ENCODE measurements at regions not wholly inside any gene's neighbourhood (a gene's known extent, or its start where the extent isn't known, plus 50 kb on each side); places are given as distances from the start of the nearest gene placed in this dataset.

DNA sequence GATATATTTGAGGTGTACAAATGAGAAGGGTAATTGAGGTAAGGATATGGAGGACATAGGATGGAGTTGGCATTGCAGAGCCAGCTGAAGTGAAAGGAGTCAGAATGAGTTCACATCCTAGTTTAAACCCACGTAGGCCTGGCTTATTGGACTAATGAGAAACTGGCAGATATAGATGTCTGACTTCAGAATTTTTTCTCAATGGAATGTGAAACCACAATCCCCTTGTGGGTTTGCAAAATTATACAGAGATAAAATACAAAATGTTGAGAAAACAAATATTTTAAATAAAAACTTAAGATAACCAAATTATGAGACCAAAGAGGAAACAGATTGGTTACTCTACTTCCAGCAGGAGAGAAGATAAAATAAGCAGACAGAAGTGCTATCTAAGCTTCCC lies 277.4 kb upstream of the LRRC7 start:
- peaks cover 2 to 8% of the 10 kb centered on the region in 2 donors for H3K9me3 Mint-ChIP-seq
- no peaks in the 10 kb centered on the region for H3K36me3 Mint-ChIP-seq (ENCODE audit: insufficient read depth in 2 of 2)

DNA sequence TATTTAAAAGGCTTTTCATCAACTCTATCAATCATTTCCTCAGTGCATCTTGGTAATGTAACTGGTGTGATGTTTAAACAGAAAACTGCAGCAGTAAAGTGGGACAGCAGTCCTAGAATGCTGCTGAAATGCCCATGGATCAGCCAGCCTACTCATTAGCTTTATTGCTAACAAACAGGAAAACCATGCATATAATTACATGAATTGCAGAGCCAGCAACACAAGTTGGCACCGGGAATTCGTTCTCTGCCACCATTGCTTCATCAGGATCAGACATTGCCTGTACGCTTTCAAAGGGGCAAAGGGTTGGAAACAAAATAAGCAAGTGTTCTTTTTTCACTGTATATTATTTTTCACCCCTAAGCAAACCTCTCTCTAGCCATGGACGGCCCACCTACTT lies 276.2 kb upstream of the LRRC7 start:
- Mint-ChIP-seq H3K4me3 (no peak overlapping the region), H3K27me3 (ENCODE audit: low read depth) (no peaks in the 10 kb centered on the region), H3K36me3 (ENCODE audit: insufficient read depth in 2 of 2) (no peaks in the 10 kb centered on the region), H3K4me1 (ENCODE audit: low read depth) (no peaks in the 10 kb centered on the region), H3K9me3 (peaks cover 2 to 4% of the 10 kb centered on the region in 2 donors), H3K27ac (no peak overlapping the region)
- ATAC-seq (replicated peaks in 1 of 2) (no peak), DNase-seq (no peak)

More for the DNA sequence above, 277.4 kb upstream of the LRRC7 start:
- no peak for ATAC-seq (replicated peaks in 1 of 2)
- no peak for DNase-seq
- H3K4me1 Mint-ChIP-seq (ENCODE audit: low read depth) = no peaks in the 10 kb centered on the region
- H3K4me3 Mint-ChIP-seq = no peak overlapping the region
- no peaks in the 10 kb centered on the region for H3K27me3 Mint-ChIP-seq (ENCODE audit: low read depth)
- H3K27ac Mint-ChIP-seq = no peak overlapping the region

DNA sequence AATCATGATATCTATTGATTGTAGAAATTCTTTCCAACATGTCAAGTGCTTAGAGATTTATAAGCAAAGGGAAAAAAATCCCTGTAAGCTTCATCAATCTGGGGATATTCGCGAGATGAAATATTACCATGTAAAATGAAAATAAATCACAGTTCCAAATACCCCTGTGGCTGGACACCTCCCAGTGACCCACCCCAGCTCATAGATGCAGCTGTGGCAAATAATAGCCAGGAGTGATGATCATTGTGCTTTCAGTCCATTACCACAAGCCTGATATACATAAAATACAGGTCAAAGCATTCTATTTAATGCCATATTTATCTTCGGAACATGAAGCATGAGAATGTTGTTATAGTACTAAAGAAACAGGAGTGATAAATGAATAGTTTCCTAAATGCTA lies 274.9 kb upstream of the LRRC7 start:
- H3K27ac Mint-ChIP-seq = no peak overlapping the region

DNA sequence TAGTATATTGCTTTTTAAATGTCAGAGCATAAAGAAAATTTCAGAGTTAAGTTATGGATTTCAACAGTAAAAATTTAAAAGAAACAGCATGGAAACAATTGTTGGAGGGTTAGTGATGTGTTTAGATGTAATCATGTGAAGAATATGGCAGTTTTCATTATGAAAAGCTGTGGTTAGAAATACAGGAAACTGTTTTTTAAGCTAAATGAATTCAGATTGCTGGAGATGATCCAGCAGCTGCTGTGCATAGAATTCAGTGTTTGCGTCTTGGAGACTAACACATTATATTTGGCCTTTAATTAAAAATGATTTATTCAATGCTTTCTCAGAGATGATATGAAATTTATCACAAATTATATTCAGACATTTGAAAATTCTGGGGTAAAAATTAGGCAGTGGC lies 273.6 kb upstream of the LRRC7 start:
- DNase-seq (no peak), ATAC-seq (replicated peaks in 1 of 2) (no peak)
- Mint-ChIP-seq H3K27ac (no peak overlapping the region), H3K27me3 (ENCODE audit: low read depth) (no peaks in the 10 kb centered on the region), H3K9me3 (peaks cover 0 to 6% of the 10 kb centered on the region in 2 donors), H3K4me3 (no peak overlapping the region), H3K4me1 (ENCODE audit: low read depth) (no peaks in the 10 kb centered on the region), H3K36me3 (ENCODE audit: insufficient read depth in 2 of 2) (peaks cover 0 to 1% of the 10 kb centered on the region in 2 donors)

More for the DNA sequence above, 274.9 kb upstream of the LRRC7 start:
- H3K27me3 Mint-ChIP-seq (ENCODE audit: low read depth) = no peaks in the 10 kb centered on the region
- ATAC-seq (replicated peaks in 1 of 2) = no peak
- H3K9me3 Mint-ChIP-seq = peaks cover 0 to 4% of the 10 kb centered on the region in 2 donors
- no peak for DNase-seq
- H3K36me3 Mint-ChIP-seq (ENCODE audit: insufficient read depth in 2 of 2) = no peaks in the 10 kb centered on the region
- no peak overlapping the region for H3K4me3 Mint-ChIP-seq
- no peaks in the 10 kb centered on the region for H3K4me1 Mint-ChIP-seq (ENCODE audit: low read depth)

DNA sequence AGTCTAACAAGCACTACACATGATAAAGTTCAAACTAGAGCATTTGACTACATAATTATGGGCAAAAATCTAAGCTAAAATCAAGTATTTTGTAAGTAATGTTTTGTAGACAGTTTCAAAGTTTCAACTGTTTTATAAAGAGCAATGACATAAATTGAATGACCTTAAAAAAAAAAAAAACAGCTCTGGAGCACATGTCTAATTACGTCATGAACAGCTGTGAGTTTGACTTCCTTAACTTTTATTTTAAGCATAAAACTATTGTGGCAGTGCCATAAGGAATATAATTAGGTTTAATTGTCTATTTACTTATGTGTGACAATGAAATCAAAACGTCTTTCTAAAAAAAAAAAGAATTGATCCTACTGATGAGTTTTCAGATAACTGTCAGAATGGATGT lies 272.5 kb upstream of the LRRC7 start:
- no peak overlapping the region for H3K27ac Mint-ChIP-seq
- DNase-seq (no peak), ATAC-seq (replicated peaks in 1 of 2) (no peak)
- no peak overlapping the region for H3K4me3 Mint-ChIP-seq
- H3K27me3 Mint-ChIP-seq (ENCODE audit: low read depth) = no peaks in the 10 kb centered on the region
- H3K4me1 Mint-ChIP-seq (ENCODE audit: low read depth) = no peaks in the 10 kb centered on the region
- H3K36me3 Mint-ChIP-seq (ENCODE audit: insufficient read depth in 2 of 2) = peaks cover 0 to 1% of the 10 kb centered on the region in 2 donors
- H3K9me3 Mint-ChIP-seq = peaks cover 0 to 5% of the 10 kb centered on the region in 2 donors

DNA sequence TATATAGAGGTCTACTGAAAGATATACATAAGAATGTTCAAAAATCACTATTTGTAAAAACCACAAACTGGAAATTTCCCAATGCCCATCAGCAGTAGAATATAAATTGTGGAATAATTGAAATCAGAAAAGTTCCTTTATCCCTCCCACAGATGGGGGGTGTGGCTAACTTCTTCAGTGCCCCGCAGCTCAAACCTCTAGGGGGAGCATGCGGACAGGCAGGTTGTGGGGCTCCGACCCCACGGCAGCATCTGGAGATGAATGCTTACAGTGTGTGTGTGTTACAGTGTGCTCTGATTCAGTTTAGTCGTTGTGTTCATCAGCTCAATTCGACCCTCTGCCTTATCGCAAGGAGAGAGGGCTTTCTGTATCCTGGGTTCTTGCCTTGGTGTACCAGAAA lies 262.1 kb upstream of the LRRC7 start:
- no peaks in the 10 kb centered on the region for H3K27me3 Mint-ChIP-seq (ENCODE audit: low read depth)
- no peak overlapping the region for H3K4me3 Mint-ChIP-seq
- peaks cover 2 to 4% of the 10 kb centered on the region in 2 donors for H3K9me3 Mint-ChIP-seq
- no peaks in the 10 kb centered on the region for H3K36me3 Mint-ChIP-seq (ENCODE audit: insufficient read depth in 2 of 2)
- H3K27ac Mint-ChIP-seq = no peak overlapping the region
- DNase-seq (no peak), ATAC-seq (replicated peaks in 1 of 2) (no peak)
- H3K4me1 Mint-ChIP-seq (ENCODE audit: low read depth) = no peaks in the 10 kb centered on the region

DNA sequence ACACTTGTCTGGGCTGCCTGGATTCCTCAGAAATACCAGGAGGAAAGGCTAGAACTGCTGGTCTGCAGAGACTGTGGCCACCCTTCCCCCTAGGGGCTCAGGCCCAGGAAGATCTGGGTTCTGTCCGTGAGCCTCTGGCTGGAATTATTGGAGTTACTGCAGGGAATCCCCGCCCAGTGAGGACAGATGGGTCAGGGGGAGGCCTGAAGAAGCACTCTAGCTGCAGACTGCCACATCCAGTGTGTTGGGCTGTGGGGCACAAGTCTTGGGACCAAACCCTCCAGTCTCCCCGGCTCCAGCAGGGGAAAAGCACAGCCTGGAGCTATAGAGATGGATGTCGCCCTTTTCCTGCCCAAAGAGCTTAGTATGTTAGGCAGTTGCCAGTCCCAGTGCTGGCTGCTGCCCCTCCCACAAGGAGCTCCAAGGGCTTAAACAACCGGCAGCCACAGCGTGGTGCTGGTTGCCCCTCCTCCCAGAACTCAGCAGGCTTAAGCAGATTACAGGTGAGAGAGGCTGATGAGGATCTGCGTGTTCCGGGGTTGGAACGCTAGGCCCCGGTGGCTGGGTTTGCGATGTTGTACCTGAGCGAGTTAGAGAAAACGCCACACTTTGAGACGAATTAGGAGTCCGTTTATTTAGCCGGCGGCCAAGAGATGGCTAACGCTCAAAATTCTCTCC lies 255.5 kb upstream of the LRRC7 start:
- peaks cover 2 to 11% of the 10 kb centered on the region in 2 donors for H3K9me3 Mint-ChIP-seq
- ATAC-seq (replicated peaks in 1 of 2) = no peak
- no peak for DNase-seq
- no peaks in the 10 kb centered on the region for H3K27me3 Mint-ChIP-seq (ENCODE audit: low read depth)
- H3K36me3 Mint-ChIP-seq (ENCODE audit: insufficient read depth in 2 of 2) = peaks cover 0 to 2% of the 10 kb centered on the region in 2 donors
- H3K4me3 Mint-ChIP-seq = no peak overlapping the region
- H3K4me1 Mint-ChIP-seq (ENCODE audit: low read depth) = no peaks in the 10 kb centered on the region
- H3K27ac Mint-ChIP-seq = no peak overlapping the region

DNA sequence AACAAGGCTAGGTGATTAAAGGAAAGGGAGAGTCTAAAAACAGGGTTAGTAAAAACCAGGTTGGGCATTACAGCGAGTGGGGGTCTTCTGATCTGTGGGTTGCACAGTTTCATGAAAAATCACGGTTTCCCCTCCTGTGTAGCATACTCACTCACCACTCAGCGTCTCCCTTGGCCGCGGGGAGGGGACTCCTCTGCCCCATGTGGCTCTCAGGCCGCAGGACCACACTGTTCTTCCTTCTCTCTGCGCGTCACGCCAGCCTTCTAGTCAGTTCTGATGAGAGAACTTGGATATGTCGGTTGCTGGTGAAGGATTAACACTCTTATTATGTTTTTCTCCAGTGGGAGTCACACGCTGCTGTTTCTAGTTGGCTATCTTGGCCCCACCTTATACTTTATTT lies 254.6 kb upstream of the LRRC7 start:
- no peak for ATAC-seq (replicated peaks in 1 of 2)
- Mint-ChIP-seq H3K9me3 (peaks cover 2 to 11% of the 10 kb centered on the region in 2 donors), H3K27ac (no peak overlapping the region), H3K27me3 (ENCODE audit: low read depth) (no peaks in the 10 kb centered on the region), H3K36me3 (ENCODE audit: insufficient read depth in 2 of 2) (peaks cover 0 to 2% of the 10 kb centered on the region in 2 donors), H3K4me3 (no peak overlapping the region), H3K4me1 (ENCODE audit: low read depth) (no peaks in the 10 kb centered on the region)
- no peak for DNase-seq

DNA sequence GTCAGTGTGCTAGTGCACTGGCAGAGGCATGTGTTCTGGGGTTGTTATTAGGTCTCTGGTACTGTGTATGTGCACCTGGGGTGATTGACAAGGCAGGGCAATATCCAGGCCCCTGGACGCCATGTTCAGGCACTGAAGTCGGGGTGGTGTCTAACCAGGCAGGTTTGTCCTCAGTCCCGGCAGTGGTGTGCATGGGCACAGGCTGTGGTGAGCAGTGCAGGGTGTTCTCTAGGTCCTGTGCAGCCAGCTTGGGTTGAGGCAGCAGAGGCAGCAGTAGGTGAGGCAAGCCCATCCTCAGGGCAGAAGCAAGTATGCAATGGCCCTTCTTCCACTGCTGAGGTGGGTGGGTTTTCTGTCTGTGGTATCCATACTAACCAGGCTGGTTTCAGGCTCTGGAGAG lies 252.3 kb upstream of the LRRC7 start:
- no peaks in the 10 kb centered on the region for H3K4me1 Mint-ChIP-seq (ENCODE audit: low read depth)
- peaks cover 0 to 2% of the 10 kb centered on the region in 2 donors for H3K36me3 Mint-ChIP-seq (ENCODE audit: insufficient read depth in 2 of 2)
- H3K27me3 Mint-ChIP-seq (ENCODE audit: low read depth) = no peaks in the 10 kb centered on the region
- H3K9me3 Mint-ChIP-seq = peaks cover 2 to 11% of the 10 kb centered on the region in 2 donors
- no peak overlapping the region for H3K4me3 Mint-ChIP-seq
- DNase-seq (no peak), ATAC-seq (replicated peaks in 1 of 2) (no peak)
- H3K27ac Mint-ChIP-seq = no peak overlapping the region

DNA sequence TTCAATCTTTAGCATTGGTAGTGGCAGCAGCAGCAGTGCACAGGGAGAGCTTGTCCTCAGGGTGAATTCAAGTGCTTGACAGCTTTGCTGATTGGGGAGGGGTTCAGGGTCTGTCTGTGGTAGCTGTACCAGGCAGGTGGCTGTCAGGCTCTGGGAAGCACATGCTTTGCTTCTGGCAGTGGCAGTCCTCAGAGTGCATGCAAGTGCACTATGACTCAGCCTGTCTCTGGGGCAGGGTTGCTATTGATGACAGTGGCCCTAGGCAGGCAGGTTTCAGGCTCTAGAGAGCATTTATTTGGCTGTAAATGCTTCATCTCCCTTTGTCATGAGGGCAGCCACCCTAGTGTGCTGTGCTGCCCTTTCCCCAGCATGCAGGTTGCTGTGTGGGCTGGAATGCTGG lies 251.9 kb upstream of the LRRC7 start:
- no peaks in the 10 kb centered on the region for H3K4me1 Mint-ChIP-seq (ENCODE audit: low read depth)
- H3K9me3 Mint-ChIP-seq = peaks cover 2 to 11% of the 10 kb centered on the region in 2 donors
- no peak for ATAC-seq (replicated peaks in 1 of 2)
- H3K36me3 Mint-ChIP-seq (ENCODE audit: insufficient read depth in 2 of 2) = peaks cover 0 to 2% of the 10 kb centered on the region in 2 donors
- no peaks in the 10 kb centered on the region for H3K27me3 Mint-ChIP-seq (ENCODE audit: low read depth)
- no peak overlapping the region for H3K27ac Mint-ChIP-seq
- DNase-seq = no peak
- no peak overlapping the region for H3K4me3 Mint-ChIP-seq

DNA sequence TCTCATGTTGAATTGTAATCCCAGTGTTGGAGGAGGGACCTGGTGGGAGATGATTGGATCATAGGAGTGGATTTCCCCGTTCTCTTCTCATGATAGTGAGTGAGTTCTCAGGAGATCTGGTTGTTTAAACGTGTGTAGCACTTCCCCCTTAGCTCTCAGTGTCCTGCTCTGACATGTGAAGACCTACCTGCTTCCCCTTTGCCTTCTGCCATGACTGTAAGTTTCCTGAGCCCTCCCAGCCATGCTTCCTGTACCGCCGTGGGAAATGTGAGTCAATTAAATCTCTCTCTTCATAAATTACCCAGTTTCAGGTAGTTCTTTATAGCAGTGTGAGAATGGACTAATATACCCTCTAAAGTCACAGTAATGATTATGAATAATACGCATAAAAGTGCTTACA lies 248.4 kb upstream of the LRRC7 start:
- Mint-ChIP-seq H3K9me3 (peaks cover 2 to 9% of the 10 kb centered on the region in 2 donors), H3K4me1 (ENCODE audit: low read depth) (no peaks in the 10 kb centered on the region), H3K27me3 (ENCODE audit: low read depth) (no peaks in the 10 kb centered on the region), H3K4me3 (no peak overlapping the region), H3K27ac (no peak overlapping the region), H3K36me3 (ENCODE audit: insufficient read depth in 2 of 2) (no peaks in the 10 kb centered on the region)
- DNase-seq (no peak), ATAC-seq (replicated peaks in 1 of 2) (no peak)

DNA sequence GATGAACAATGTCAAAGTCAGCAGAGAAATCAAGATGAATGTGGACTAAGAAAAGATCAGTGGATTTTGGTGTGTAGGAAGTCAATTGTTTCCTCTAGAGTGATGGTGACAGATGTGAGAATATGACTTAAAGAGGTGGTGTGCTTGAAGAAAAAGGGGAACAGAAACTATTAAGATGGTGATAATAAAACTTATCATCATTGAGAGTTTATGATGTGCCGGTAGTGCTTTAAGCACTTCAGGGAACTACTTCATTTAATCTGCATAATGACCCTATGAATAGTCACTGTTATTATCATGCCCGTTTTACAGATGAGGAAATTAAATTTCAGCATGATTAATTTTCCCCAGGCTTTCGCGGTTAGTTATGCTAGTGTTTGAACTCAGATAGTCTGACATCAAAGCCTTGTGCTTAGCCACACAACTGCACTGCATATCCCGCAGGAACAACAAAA lies 246.9 kb upstream of the LRRC7 start:
- ATAC-seq (replicated peaks in 1 of 2) (no peak), DNase-seq (no peak)
- no peak overlapping the region for H3K27ac Mint-ChIP-seq
- no peak overlapping the region for H3K4me3 Mint-ChIP-seq
- no peaks in the 10 kb centered on the region for H3K27me3 Mint-ChIP-seq (ENCODE audit: low read depth)
- no peaks in the 10 kb centered on the region for H3K36me3 Mint-ChIP-seq (ENCODE audit: insufficient read depth in 2 of 2)
- H3K4me1 Mint-ChIP-seq (ENCODE audit: low read depth) = no peaks in the 10 kb centered on the region
- peaks cover under 1 to 2% of the 10 kb centered on the region in 2 donors for H3K9me3 Mint-ChIP-seq

DNA sequence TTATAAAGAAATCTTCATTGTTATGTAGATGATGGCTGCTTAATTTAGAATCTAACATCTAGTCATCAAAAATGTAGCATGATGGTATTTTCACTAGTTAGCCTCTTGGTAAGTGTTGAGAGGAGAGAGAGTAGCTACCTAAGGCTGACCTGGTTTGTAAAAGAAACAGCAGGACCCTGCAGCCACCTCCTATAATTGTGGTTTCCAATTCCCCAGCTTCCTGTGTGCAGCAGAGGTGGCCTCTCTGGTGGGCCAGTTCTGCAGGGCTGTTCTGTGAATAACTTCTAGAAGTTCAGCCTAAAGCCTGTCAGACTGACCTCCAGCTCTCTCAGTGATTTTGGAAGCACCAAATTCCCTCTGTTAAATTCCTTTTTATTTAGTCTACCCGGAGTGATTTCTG lies 246.4 kb upstream of the LRRC7 start:
- Mint-ChIP-seq H3K4me3 (no peak overlapping the region), H3K27ac (no peak overlapping the region), H3K36me3 (ENCODE audit: insufficient read depth in 2 of 2) (no peaks in the 10 kb centered on the region), H3K9me3 (peaks cover 0 to 2% of the 10 kb centered on the region in 2 donors), H3K27me3 (ENCODE audit: low read depth) (no peaks in the 10 kb centered on the region), H3K4me1 (ENCODE audit: low read depth) (no peaks in the 10 kb centered on the region)
- ATAC-seq (replicated peaks in 1 of 2) (no peak), DNase-seq (no peak)

DNA sequence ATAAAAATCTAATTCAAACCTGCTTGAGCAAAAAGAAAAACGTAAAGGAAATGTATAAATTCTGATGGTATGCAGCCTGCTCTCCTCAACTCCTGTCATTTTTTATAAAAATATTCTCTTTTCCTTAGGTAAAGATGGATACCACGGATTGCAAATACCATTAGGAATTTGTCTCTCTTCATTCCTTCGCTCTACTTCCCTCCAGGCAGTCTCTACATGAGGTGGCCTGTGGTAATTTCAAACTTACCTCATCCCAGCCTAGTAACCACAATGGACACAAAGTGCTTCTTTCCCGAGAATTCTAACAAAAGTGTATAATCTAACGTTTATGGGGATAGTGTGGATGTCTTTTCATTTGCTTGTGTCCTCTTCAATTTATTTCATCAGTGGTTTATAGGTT lies 239.5 kb upstream of the LRRC7 start:
- Mint-ChIP-seq H3K4me3 (no peak overlapping the region), H3K9me3 (peaks cover 0 to 13% of the 10 kb centered on the region in 2 donors), H3K36me3 (ENCODE audit: insufficient read depth in 2 of 2) (no peaks in the 10 kb centered on the region), H3K4me1 (ENCODE audit: low read depth) (no peaks in the 10 kb centered on the region), H3K27me3 (ENCODE audit: low read depth) (no peaks in the 10 kb centered on the region), H3K27ac (no peak overlapping the region)
- ATAC-seq (replicated peaks in 1 of 2) (no peak), DNase-seq (no peak)
